ENCODE measurements at regions not wholly inside any gene's neighbourhood (a gene's known extent, or its start where the extent isn't known, plus 50 kb on each side); places are given as distances from the start of the nearest gene placed in this dataset.

- intact Hi-C loops (cut with DNase I; ENCODE audit: low total_unique reads), result no loop called here
- Histone ChIP-seq H3K4me3 (no peak overlapping the region), H3K4me1 (no peaks in the 10 kb centered on the region), H3K27me3 (no peaks in the 10 kb centered on the region), H3K36me3 (ENCODE audit: low read depth, missing control alignments) (no peaks in the 10 kb centered on the region), H3K27ac (no peak overlapping the region), H3K9me3 (no peaks in the 10 kb centered on the region)
- 82 to 85% methylated on average over 3 of the region's 3 CpGs for WGBS, 2 donors
- TF ChIP-seq CTCF (IDR thresholded peaks at IDR 0.05) (no peak), POLR2A (IDR thresholded peaks at IDR 0.05) (no peak)
- DNase-seq, result no peak
Measured at GRCh38 chr16:55261301-55261700, 62.7 kb upstream of the IRX6 start.

DNA sequence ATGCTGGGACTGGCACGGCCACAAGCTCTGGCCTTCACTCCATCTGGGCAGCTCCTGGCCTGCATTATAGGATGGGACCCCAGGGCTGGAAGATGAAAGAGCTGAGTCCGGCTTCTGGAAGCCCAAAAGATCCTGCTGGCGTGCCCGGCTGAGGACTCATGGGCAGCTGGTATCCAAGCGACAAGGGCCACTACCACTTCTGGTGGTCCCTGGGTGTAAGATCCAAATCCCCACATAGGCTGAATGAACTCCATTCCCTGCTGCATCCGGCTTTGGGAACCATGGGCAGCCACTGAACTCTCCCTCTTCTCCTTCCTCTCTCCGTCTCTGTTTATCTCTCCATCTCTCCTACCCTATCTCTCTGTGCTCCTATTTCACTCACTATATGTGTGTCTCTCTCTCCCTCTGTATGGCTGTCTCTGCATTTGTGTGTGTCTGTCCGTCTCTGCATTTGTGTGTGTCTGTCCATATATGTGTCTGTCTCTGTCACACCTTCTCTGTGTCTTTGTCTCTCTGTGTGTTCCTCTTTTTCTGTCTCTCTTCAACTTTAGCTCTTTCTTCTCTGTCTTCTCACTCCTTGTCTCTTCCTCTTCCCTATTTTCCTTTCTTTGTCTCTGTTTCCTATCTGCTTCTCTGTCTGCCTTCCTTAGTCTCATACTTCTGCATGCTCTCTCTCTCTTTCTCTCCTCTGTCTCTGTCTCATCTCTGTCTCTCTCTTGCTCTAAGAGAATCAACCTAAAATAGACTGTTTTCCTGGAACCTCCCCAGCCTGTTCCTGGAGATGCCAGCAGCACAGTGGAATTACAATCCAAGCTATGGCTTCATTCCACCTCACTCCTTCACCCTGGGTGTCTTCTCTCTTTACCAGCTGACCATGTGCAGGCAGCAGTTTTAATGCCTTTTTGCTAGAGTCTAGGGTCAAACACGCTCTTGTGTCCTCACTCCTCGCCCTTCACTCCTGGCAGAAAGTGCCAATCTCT, 60.4 kb upstream of the IRX6 start:
- Histone ChIP-seq H3K27me3 (no peaks in the 10 kb centered on the region), H3K4me3 (no peak overlapping the region), H3K9me3 (no peaks in the 10 kb centered on the region), H3K27ac (no peak overlapping the region), H3K36me3 (ENCODE audit: low read depth, missing control alignments) (no peaks in the 10 kb centered on the region), H3K4me1 (no peaks in the 10 kb centered on the region)
- TF ChIP-seq POLR2A (IDR thresholded peaks at IDR 0.05), result no peak
- no peak for TF ChIP-seq CTCF (IDR thresholded peaks at IDR 0.05)
- DNase-seq, result no peak
- intact Hi-C loops (cut with DNase I; ENCODE audit: low total_unique reads), result no loop called here
- WGBS, 2 donors, result 82 to 86% methylated on average over 8 to 10 of the region's 10 CpGs

DNA sequence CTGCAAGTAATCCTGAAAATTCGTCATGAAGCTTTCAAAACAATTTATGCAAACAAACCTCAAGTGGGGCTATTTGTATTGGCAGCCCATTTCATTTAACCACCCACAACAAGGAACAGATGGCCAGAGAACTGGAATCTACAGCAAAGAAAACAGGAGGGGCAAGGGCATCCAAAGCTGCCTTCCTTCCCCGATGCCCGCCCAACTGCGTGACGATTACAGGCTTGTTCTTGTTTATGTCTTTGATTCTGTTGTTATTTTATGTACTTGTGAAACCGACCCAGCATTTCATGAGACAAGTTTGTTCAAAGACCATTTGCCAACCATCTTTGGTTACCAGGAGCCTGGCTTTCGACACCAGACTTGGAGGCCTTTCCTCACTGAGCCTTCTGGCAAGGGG, 59.1 kb upstream of the IRX6 start:
- no peak overlapping the region for H3K4me3 ChIP-seq

GRCh38 chr16:55265926-55266325, 58.1 kb upstream of the IRX6 start:
- intact Hi-C loops (cut with DNase I; ENCODE audit: low total_unique reads), result no loop called here
- Histone ChIP-seq H3K27me3 (no peaks in the 10 kb centered on the region), H3K9me3 (no peaks in the 10 kb centered on the region), H3K27ac (no peak overlapping the region), H3K4me3 (no peak overlapping the region), H3K4me1 (no peaks in the 10 kb centered on the region), H3K36me3 (ENCODE audit: low read depth, missing control alignments) (no peaks in the 10 kb centered on the region)
- TF ChIP-seq CTCF (IDR thresholded peaks at IDR 0.05) (no peak), POLR2A (IDR thresholded peaks at IDR 0.05) (no peak)
- 88 to 95% methylated on average over 2 of the region's 2 CpGs for WGBS, 2 donors
- no peak for DNase-seq

More for the DNA sequence above, 59.1 kb upstream of the IRX6 start:
- H3K27ac ChIP-seq, result no peak overlapping the region
- TF ChIP-seq CTCF (IDR thresholded peaks at IDR 0.05), result no peak
- no peak for TF ChIP-seq POLR2A (IDR thresholded peaks at IDR 0.05)
- 89 to 90% methylated on average over 7 of the region's 7 CpGs for WGBS, 2 donors
- H3K36me3 ChIP-seq (ENCODE audit: low read depth, missing control alignments), result no peaks in the 10 kb centered on the region
- no peaks in the 10 kb centered on the region for H3K27me3 ChIP-seq
- no peak for DNase-seq
- H3K4me1 ChIP-seq, result no peaks in the 10 kb centered on the region
- H3K9me3 ChIP-seq, result no peaks in the 10 kb centered on the region
- intact Hi-C loops (cut with DNase I; ENCODE audit: low total_unique reads), result no loop called here

Measured in testis (tissue), 2 donors.